ENCODE measurements at regions not wholly inside any gene's neighbourhood (a gene's known extent, or its start where the extent isn't known, plus 50 kb on each side); places are given as distances from the start of the nearest gene placed in this dataset.

DNA sequence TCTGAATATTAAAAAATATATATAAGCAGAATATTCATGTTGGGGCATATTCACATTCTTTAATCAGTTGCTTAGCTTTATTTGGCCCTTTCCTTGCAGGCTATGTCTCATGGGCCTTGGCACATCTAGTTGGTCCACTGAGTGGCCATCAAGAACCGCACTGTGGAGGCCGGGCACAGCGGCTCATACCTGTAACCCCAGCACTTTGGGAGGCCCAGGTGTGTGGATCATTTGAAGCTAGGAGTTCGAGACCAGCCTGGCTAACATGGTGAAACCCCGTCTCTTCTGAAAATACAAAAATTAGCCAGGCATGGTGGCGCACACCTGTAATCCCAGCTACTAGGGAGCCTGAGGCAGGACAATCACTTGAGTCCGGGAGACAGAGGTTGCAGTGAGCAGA lies 127.6 kb upstream of the TANK start:
- no peak for ATAC-seq
- BruUV-seq (replicated peaks): no TSS peak
- no peaks in the 10 kb centered on the region for H3K9me3 ChIP-seq (ENCODE audit: control insufficient read depth, insufficient read depth, low read depth, low read length)
- no peak for DNase-seq (ENCODE audit: low read depth, low spot score)
- ChIA-PET POLR2A (interaction anchor here (0.6 kb wide), 1 partner anchor 686 kb away, joined by 3 read pairs; no protein-coding TSS in a partner anchor), CTCF (no interaction called here)
- H3K4me3 ChIP-seq (ENCODE audit: low read depth in 2 of 2, low read length in 2 of 2): no peak overlapping the region
- no peak for TF ChIP-seq TCF7L2 (IDR thresholded peaks at IDR 0.05; ENCODE audit: low read depth, low read length)
- TF ChIP-seq, protein P1, sequence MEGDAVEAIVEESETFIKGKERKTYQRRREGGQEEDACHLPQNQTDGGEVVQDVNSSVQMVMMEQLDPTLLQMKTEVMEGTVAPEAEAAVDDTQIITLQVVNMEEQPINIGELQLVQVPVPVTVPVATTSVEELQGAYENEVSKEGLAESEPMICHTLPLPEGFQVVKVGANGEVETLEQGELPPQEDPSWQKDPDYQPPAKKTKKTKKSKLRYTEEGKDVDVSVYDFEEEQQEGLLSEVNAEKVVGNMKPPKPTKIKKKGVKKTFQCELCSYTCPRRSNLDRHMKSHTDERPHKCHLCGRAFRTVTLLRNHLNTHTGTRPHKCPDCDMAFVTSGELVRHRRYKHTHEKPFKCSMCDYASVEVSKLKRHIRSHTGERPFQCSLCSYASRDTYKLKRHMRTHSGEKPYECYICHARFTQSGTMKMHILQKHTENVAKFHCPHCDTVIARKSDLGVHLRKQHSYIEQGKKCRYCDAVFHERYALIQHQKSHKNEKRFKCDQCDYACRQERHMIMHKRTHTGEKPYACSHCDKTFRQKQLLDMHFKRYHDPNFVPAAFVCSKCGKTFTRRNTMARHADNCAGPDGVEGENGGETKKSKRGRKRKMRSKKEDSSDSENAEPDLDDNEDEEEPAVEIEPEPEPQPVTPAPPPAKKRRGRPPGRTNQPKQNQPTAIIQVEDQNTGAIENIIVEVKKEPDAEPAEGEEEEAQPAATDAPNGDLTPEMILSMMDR (IDR thresholded peaks at IDR 0.05): no peak
- TF ChIP-seq, protein P2, sequence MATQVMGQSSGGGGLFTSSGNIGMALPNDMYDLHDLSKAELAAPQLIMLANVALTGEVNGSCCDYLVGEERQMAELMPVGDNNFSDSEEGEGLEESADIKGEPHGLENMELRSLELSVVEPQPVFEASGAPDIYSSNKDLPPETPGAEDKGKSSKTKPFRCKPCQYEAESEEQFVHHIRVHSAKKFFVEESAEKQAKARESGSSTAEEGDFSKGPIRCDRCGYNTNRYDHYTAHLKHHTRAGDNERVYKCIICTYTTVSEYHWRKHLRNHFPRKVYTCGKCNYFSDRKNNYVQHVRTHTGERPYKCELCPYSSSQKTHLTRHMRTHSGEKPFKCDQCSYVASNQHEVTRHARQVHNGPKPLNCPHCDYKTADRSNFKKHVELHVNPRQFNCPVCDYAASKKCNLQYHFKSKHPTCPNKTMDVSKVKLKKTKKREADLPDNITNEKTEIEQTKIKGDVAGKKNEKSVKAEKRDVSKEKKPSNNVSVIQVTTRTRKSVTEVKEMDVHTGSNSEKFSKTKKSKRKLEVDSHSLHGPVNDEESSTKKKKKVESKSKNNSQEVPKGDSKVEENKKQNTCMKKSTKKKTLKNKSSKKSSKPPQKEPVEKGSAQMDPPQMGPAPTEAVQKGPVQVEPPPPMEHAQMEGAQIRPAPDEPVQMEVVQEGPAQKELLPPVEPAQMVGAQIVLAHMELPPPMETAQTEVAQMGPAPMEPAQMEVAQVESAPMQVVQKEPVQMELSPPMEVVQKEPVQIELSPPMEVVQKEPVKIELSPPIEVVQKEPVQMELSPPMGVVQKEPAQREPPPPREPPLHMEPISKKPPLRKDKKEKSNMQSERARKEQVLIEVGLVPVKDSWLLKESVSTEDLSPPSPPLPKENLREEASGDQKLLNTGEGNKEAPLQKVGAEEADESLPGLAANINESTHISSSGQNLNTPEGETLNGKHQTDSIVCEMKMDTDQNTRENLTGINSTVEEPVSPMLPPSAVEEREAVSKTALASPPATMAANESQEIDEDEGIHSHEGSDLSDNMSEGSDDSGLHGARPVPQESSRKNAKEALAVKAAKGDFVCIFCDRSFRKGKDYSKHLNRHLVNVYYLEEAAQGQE (IDR thresholded peaks at IDR 0.05; ENCODE audit: insufficient read depth in 1 of 2, low read depth in 2 of 2, low read length in 1 of 2): no peak
- TF ChIP-seq POLR2AphosphoS5 (IDR thresholded peaks at IDR 0.05; ENCODE audit: low read depth, low read length): no peak
- no peak for TF ChIP-seq SIN3A (IDR thresholded peaks at IDR 0.05; ENCODE audit: borderline replicate concordance, insufficient read depth, low read depth, low read length)
- in situ Hi-C loops (cut with HindIII; ENCODE audit: low pct_unique_long_range_greater_than_20kb, low sequenced_read_pairs): no loop called here
- no peaks in the 10 kb centered on the region; the same call in 1 of the 2 replicates for H3K27me3 ChIP-seq (ENCODE audit: control insufficient read depth, insufficient read depth, low read length)
- intact Hi-C loops (cut with micrococcal nuclease; ENCODE audit: unreplicated experiment): no loop called here
- H3K27ac ChIP-seq (ENCODE audit: low read length): no peak overlapping the region
- H3K36me3 ChIP-seq (ENCODE audit: control insufficient read depth, insufficient read depth, low read length): no peaks in the 10 kb centered on the region
- H3K4me1 ChIP-seq (ENCODE audit: control insufficient read depth, insufficient read depth, low read length): no peaks in the 10 kb centered on the region

DNA sequence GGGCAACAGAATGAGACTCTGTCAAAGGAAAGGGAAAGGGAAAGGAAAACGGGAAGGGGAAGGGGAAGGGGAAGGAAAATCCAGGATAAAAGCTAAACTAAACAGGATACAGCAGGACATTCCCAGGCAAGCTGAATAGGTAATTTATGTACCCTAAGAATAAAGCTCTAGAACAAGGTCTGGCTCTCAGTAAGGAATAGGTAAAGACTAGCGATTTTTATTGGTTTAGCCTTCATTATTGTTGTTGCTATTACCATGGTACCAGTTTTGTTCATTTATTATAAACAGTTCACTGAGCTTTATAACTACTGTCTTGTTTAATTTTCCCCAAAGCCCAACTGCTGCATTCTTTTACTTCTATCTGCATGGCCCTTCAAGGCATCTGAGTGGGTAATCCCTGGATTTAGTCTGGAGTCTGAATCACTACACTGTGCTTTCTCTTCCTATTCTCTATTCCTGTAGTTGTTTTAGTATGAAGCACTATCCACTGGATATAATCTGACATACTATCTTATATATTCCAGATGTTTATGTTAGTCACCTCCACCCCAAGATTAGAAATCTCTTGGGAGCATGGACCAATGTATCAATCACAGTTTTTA lies 127.1 kb upstream of the TANK start:
- DNase-seq (ENCODE audit: low read depth, low spot score): no peak
- TF ChIP-seq, protein P2 (IDR thresholded peaks at IDR 0.05; ENCODE audit: insufficient read depth in 1 of 2, low read depth in 2 of 2, low read length in 1 of 2): no peak
- TF ChIP-seq SIN3A (IDR thresholded peaks at IDR 0.05; ENCODE audit: borderline replicate concordance, insufficient read depth, low read depth, low read length) (no peak), POLR2AphosphoS5 (IDR thresholded peaks at IDR 0.05; ENCODE audit: low read depth, low read length) (no peak), TCF7L2 (IDR thresholded peaks at IDR 0.05; ENCODE audit: low read depth, low read length) (no peak)
- TF ChIP-seq, protein P1 (IDR thresholded peaks at IDR 0.05): no peak
- intact Hi-C loops (cut with micrococcal nuclease; ENCODE audit: unreplicated experiment): no loop called here
- Histone ChIP-seq H3K27me3 (ENCODE audit: control insufficient read depth, insufficient read depth, low read length) (no peaks in the 10 kb centered on the region; the same call in 1 of the 2 replicates), H3K4me3 (ENCODE audit: low read depth in 2 of 2, low read length in 2 of 2) (no peak overlapping the region), H3K27ac (ENCODE audit: low read length) (no peak overlapping the region), H3K4me1 (ENCODE audit: control insufficient read depth, insufficient read depth, low read length) (no peaks in the 10 kb centered on the region), H3K36me3 (ENCODE audit: control insufficient read depth, insufficient read depth, low read length) (no peaks in the 10 kb centered on the region), H3K9me3 (ENCODE audit: control insufficient read depth, insufficient read depth, low read depth, low read length) (no peaks in the 10 kb centered on the region)
- ATAC-seq: no peak
- ChIA-PET CTCF (no interaction called here), POLR2A (no interaction called here)
- no TSS peak for BruUV-seq (replicated peaks)
- in situ Hi-C loops (cut with HindIII; ENCODE audit: low pct_unique_long_range_greater_than_20kb, low sequenced_read_pairs): no loop called here

All from Panc1 (cell line).